GM12891 (cell line): ENCODE measurements at regions not wholly inside any gene's neighbourhood (a gene's known extent, or its start where the extent isn't known, plus 50 kb on each side); places are given as distances from the start of the nearest gene placed in this dataset.

ENCODE experiments used
- POLR2A ChIP-seq: IDR thresholded peaks from 2 replicates; pipeline ENCODE4 v1.6.1; 2011; ENCODE audit warnings: low read depth, low read length, control low read depth
- POLR2AphosphoS5 ChIP-seq: IDR thresholded peaks from 2 replicates; pipeline ENCODE4 v1.6.1; 2011; ENCODE audit warnings: low read depth, low read length, control low read depth
- SPI1 ChIP-seq: IDR thresholded peaks from 2 replicates; pipeline ENCODE4 v1.6.1; 2011; ENCODE audit warnings: low read depth, low read length, control low read depth
- TAF1 ChIP-seq: IDR thresholded peaks from 2 replicates; pipeline ENCODE4 v1.6.1; 2011; ENCODE audit warnings: low read depth, low read length, control low read depth

- no peak for TF ChIP-seq POLR2AphosphoS5
- TF ChIP-seq POLR2A = no peak
- TF ChIP-seq TAF1 = no peak
- no peak for TF ChIP-seq SPI1
Measured at GRCh38 chr22:27638329-27639233, 163.0 kb downstream of the MN1 start.
